ENCODE measurements at regions not wholly inside any gene's neighbourhood (a gene's known extent, or its start where the extent isn't known, plus 50 kb on each side); places are given as distances from the start of the nearest gene placed in this dataset.

GRCh38 chr12:31877884-31878283 is 81.3 kb upstream of the RESF1 start:
- TF ChIP-seq CTCF (conservative IDR thresholded peaks at IDR 0.05; ENCODE audit: low read length) (no peak), EZH2phosphoT487 (IDR thresholded peaks at IDR 0.05; ENCODE audit: borderline replicate concordance) (no peak)

All from Loucy (cell line).